ENCODE measurements at regions not wholly inside any gene's neighbourhood (a gene's known extent, or its start where the extent isn't known, plus 50 kb on each side); places are given as distances from the start of the nearest gene placed in this dataset.

DNA sequence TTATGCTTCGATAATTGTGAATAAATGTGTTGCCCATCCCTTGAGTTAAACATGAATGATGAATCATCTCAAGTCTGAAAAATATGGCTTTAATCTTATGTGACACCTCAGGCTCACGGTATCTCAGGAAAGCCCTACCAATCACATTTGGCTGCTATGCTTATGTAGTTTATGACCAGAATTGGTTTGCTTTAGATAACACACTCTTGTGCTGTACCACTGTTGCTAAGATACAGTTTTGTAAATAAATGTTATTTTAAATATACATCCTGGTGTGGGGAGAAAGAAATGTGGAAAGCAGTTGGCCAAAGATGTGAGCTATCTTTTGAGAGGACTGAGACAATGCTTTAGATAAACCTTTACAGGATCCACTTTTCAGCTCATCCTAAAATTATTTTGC, 63.2 kb downstream of the NPY1R start:
- no peak overlapping the region for H2BK5ac ChIP-seq (ENCODE audit: low read depth, low read length, poor library complexity)
- H3K27ac ChIP-seq (ENCODE audit: low read depth, low read length), result no peak overlapping the region
- no peak overlapping the region for H3K4me2 ChIP-seq (ENCODE audit: low read length)
- no peak overlapping the region for H4K8ac ChIP-seq (ENCODE audit: low read depth, low read length)
- DNase-seq, result no peak
- no peak overlapping the region for H4K12ac ChIP-seq (ENCODE audit: low read depth, low read length)
- H3K79me2 ChIP-seq (ENCODE audit: control insufficient read depth, insufficient read depth, low read length, poor library complexity), result no peaks in the 10 kb centered on the region
- no peaks in the 10 kb centered on the region for H3K9me3 ChIP-seq (ENCODE audit: insufficient read depth, low read depth, low read length)
- H3K14ac ChIP-seq (ENCODE audit: low read length), result no peak overlapping the region
- no peak overlapping the region for H4K91ac ChIP-seq (ENCODE audit: low read depth, low read length)
- no peak overlapping the region for H3K18ac ChIP-seq (ENCODE audit: low read length)
- H2BK12ac ChIP-seq (ENCODE audit: low read length), result no peak overlapping the region
- H2AK5ac ChIP-seq (ENCODE audit: low read length), result no peak overlapping the region
- no peaks in the 10 kb centered on the region for H3K36me3 ChIP-seq (ENCODE audit: control insufficient read depth in 1 of 2, insufficient read depth in 2 of 2, low read length in 2 of 2)
- no peak overlapping the region for H3K4me3 ChIP-seq (ENCODE audit: low read depth, low read length)
- no peak overlapping the region for H2AFZ ChIP-seq (ENCODE audit: insufficient read depth, low read length, poor library complexity)
- no peak overlapping the region for H2BK120ac ChIP-seq (ENCODE audit: insufficient read depth, low read length, poor library complexity)
- no peak overlapping the region for H3K23ac ChIP-seq (ENCODE audit: low read length)
- H3K9ac ChIP-seq (ENCODE audit: low read length), result no peak overlapping the region
- no peaks in the 10 kb centered on the region for H3K79me1 ChIP-seq (ENCODE audit: low read length)
- no peaks in the 10 kb centered on the region for H3K4me1 ChIP-seq (ENCODE audit: control insufficient read depth in 1 of 2, insufficient read depth in 2 of 2, low read length in 2 of 2)
- H3K27me3 ChIP-seq (ENCODE audit: insufficient read depth, low read length), result no peaks in the 10 kb centered on the region
- WGBS (ENCODE audit: extremely low coverage, insufficient coverage, insufficient read length), result no CpG with 5 or more reads among the region's 2 CpGs
- H3K4ac ChIP-seq (ENCODE audit: low read depth, low read length), result no peak overlapping the region

DNA sequence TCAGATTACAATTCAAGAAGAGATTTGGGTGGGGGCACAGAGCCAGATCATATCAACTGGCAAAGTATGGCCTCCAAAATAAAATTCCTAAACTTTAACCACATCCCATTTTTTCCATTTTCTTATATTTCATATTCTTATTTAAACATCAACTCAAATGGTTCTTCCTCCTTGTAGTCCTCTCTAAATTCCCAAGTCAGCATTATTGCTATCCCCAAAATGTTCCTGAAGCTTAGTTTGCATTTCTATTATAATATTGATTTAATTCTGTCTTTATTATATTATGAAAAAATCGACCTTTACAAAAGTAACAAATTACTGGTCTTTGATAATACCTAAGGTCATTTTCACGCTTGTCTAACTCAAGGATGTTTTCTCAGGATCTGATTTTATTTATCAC, 67.5 kb downstream of the NPY1R start:
- Histone ChIP-seq H3K27me3 (ENCODE audit: insufficient read depth, low read length) (no peaks in the 10 kb centered on the region), H3K4me3 (ENCODE audit: low read depth, low read length) (no peak overlapping the region), H4K8ac (ENCODE audit: low read depth, low read length) (no peak overlapping the region), H4K91ac (ENCODE audit: low read depth, low read length) (no peak overlapping the region), H3K4me2 (ENCODE audit: low read length) (no peak overlapping the region), H2BK12ac (ENCODE audit: low read length) (no peak overlapping the region), H3K27ac (ENCODE audit: low read depth, low read length) (no peak overlapping the region), H3K23ac (ENCODE audit: low read length) (no peak overlapping the region), H3K18ac (ENCODE audit: low read length) (no peak overlapping the region), H3K36me3 (ENCODE audit: control insufficient read depth in 1 of 2, insufficient read depth in 2 of 2, low read length in 2 of 2) (no peaks in the 10 kb centered on the region), H3K9ac (ENCODE audit: low read length) (no peak overlapping the region), H2AFZ (ENCODE audit: insufficient read depth, low read length, poor library complexity) (no peak overlapping the region), H3K14ac (ENCODE audit: low read length) (no peak overlapping the region), H3K79me2 (ENCODE audit: control insufficient read depth, insufficient read depth, low read length, poor library complexity) (no peaks in the 10 kb centered on the region), H3K9me3 (ENCODE audit: insufficient read depth, low read depth, low read length) (no peaks in the 10 kb centered on the region), H2BK120ac (ENCODE audit: insufficient read depth, low read length, poor library complexity) (no peak overlapping the region), H4K12ac (ENCODE audit: low read depth, low read length) (no peak overlapping the region), H3K4ac (ENCODE audit: low read depth, low read length) (no peak overlapping the region), H2AK5ac (ENCODE audit: low read length) (no peak overlapping the region), H2BK5ac (ENCODE audit: low read depth, low read length, poor library complexity) (no peak overlapping the region), H3K4me1 (ENCODE audit: control insufficient read depth in 1 of 2, insufficient read depth in 2 of 2, low read length in 2 of 2) (no peaks in the 10 kb centered on the region), H3K79me1 (ENCODE audit: low read length) (no peaks in the 10 kb centered on the region)
- no CpG with 5 or more reads among the region's 2 CpGs for WGBS (ENCODE audit: extremely low coverage, insufficient coverage, insufficient read length)
- no peak for DNase-seq

DNA sequence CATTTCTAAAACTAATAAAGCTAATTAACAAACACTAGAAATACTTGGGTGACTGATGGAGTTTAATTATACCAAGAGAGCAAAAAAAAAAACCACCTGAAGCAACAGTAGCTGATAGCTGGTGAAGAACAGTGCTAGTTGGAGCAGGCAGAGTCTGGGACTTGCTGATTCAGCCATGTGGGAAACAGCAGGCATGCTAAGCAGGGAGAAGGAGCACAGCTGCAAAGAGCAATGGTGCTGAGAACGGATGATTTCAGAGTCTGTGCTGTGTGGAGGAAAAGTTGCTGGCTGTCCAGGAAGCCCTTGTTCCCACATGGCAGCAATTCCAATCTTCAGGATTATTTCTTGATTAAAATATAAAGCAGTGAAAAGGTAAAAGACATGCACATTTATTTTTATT, 68.8 kb downstream of the NPY1R start:
- Histone ChIP-seq H3K18ac (ENCODE audit: low read length) (no peak overlapping the region), H3K27ac (ENCODE audit: low read depth, low read length) (no peak overlapping the region)

DNA sequence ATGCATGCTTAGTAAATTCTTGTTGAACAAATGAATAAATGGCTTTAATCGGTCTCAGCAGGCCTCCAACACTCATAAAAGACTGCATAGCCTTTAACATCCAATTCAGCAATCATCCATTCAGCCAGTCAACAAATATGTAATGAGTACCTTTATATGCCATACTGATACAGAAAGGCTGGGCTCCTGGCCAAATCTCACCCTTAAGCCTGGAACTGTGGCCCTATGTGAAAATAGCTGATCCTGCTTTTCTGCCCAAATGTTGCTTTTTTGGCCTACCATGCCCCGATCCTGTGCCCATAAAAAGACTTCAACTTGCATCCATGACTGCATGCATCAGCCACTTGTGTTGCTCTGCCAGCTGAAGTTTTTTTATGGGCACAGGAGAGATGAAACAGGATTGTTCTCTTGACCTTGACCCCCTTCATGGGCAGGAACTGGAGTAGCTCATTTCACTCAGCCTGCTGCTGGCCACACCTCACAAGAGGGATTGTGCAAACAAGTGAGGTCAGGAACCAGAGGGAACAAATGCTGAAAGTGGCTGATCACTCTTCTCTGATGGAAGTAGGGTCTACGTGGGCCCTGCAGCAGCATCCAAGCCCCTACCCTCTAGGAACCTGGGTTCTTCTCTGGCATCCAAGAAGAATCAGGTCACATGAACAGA, 75.6 kb downstream of the NPY1R start:
- H3K4me1 ChIP-seq (ENCODE audit: control insufficient read depth in 1 of 2, insufficient read depth in 2 of 2, low read length in 2 of 2), result no peaks in the 10 kb centered on the region
- no peak for DNase-seq
- no peaks in the 10 kb centered on the region for H3K79me2 ChIP-seq (ENCODE audit: control insufficient read depth, insufficient read depth, low read length, poor library complexity)
- H2BK120ac ChIP-seq (ENCODE audit: insufficient read depth, low read length, poor library complexity), result no peak overlapping the region
- H3K23ac ChIP-seq (ENCODE audit: low read length), result no peak overlapping the region
- no CpG with 5 or more reads among the region's 3 CpGs for WGBS (ENCODE audit: extremely low coverage, insufficient coverage, insufficient read length)
- H2BK5ac ChIP-seq (ENCODE audit: low read depth, low read length, poor library complexity), result no peak overlapping the region
- H2AK5ac ChIP-seq (ENCODE audit: low read length), result no peak overlapping the region
- H3K4me3 ChIP-seq (ENCODE audit: low read depth, low read length), result no peak overlapping the region
- no peak overlapping the region for H3K27ac ChIP-seq (ENCODE audit: low read depth, low read length)
- no peaks in the 10 kb centered on the region for H3K36me3 ChIP-seq (ENCODE audit: control insufficient read depth in 1 of 2, insufficient read depth in 2 of 2, low read length in 2 of 2)
- no peaks in the 10 kb centered on the region for H3K9me3 ChIP-seq (ENCODE audit: insufficient read depth, low read depth, low read length)
- H3K4me2 ChIP-seq (ENCODE audit: low read length), result no peak overlapping the region
- H4K12ac ChIP-seq (ENCODE audit: low read depth, low read length), result no peak overlapping the region
- no peak overlapping the region for H3K14ac ChIP-seq (ENCODE audit: low read length)
- H3K4ac ChIP-seq (ENCODE audit: low read depth, low read length), result no peak overlapping the region
- no peak overlapping the region for H2BK12ac ChIP-seq (ENCODE audit: low read length)
- no peaks in the 10 kb centered on the region for H3K79me1 ChIP-seq (ENCODE audit: low read length)
- no peak overlapping the region for H4K8ac ChIP-seq (ENCODE audit: low read depth, low read length)
- no peak overlapping the region for H3K18ac ChIP-seq (ENCODE audit: low read length)
- H3K27me3 ChIP-seq (ENCODE audit: insufficient read depth, low read length), result no peaks in the 10 kb centered on the region
- H2AFZ ChIP-seq (ENCODE audit: insufficient read depth, low read length, poor library complexity), result no peak overlapping the region
- no peak overlapping the region for H3K9ac ChIP-seq (ENCODE audit: low read length)
- no peak overlapping the region for H4K91ac ChIP-seq (ENCODE audit: low read depth, low read length)

More for the DNA sequence above, 68.8 kb downstream of the NPY1R start:
- no peak overlapping the region for H3K9ac ChIP-seq (ENCODE audit: low read length)
- H3K4ac ChIP-seq (ENCODE audit: low read depth, low read length), result no peak overlapping the region
- no peak overlapping the region for H2BK5ac ChIP-seq (ENCODE audit: low read depth, low read length, poor library complexity)
- no peak overlapping the region for H2AFZ ChIP-seq (ENCODE audit: insufficient read depth, low read length, poor library complexity)
- H2BK12ac ChIP-seq (ENCODE audit: low read length), result no peak overlapping the region
- no peaks in the 10 kb centered on the region for H3K27me3 ChIP-seq (ENCODE audit: insufficient read depth, low read length)
- no peaks in the 10 kb centered on the region for H3K36me3 ChIP-seq (ENCODE audit: control insufficient read depth in 1 of 2, insufficient read depth in 2 of 2, low read length in 2 of 2)
- no peak for DNase-seq
- no peaks in the 10 kb centered on the region for H3K79me1 ChIP-seq (ENCODE audit: low read length)
- no peak overlapping the region for H3K23ac ChIP-seq (ENCODE audit: low read length)
- H3K79me2 ChIP-seq (ENCODE audit: control insufficient read depth, insufficient read depth, low read length, poor library complexity), result no peaks in the 10 kb centered on the region
- no peak overlapping the region for H4K91ac ChIP-seq (ENCODE audit: low read depth, low read length)
- no peak overlapping the region for H2BK120ac ChIP-seq (ENCODE audit: insufficient read depth, low read length, poor library complexity)
- WGBS (ENCODE audit: extremely low coverage, insufficient coverage, insufficient read length), result no CpG with 5 or more reads among the region's 1 CpG
- H3K14ac ChIP-seq (ENCODE audit: low read length), result no peak overlapping the region
- no peak overlapping the region for H3K4me2 ChIP-seq (ENCODE audit: low read length)
- no peaks in the 10 kb centered on the region for H3K4me1 ChIP-seq (ENCODE audit: control insufficient read depth in 1 of 2, insufficient read depth in 2 of 2, low read length in 2 of 2)
- H3K9me3 ChIP-seq (ENCODE audit: insufficient read depth, low read depth, low read length), result no peaks in the 10 kb centered on the region
- H4K8ac ChIP-seq (ENCODE audit: low read depth, low read length), result no peak overlapping the region
- H4K12ac ChIP-seq (ENCODE audit: low read depth, low read length), result no peak overlapping the region
- H3K4me3 ChIP-seq (ENCODE audit: low read depth, low read length), result no peak overlapping the region
- no peak overlapping the region for H2AK5ac ChIP-seq (ENCODE audit: low read length)

Measured in trophoblast cell (in vitro differentiated cells and primary cell).